CD4-positive, alpha-beta T cell (primary cell): ENCODE measurements at regions not wholly inside any gene's neighbourhood (a gene's known extent, or its start where the extent isn't known, plus 50 kb on each side); places are given as distances from the start of the nearest gene placed in this dataset.

Source experiments
- ATAC-seq: fragments of 200-7000 bp; cut with Tn5 transposase; one replicate; pipeline ENCODE4 v1.10.0; 2022; ENCODE audit warnings: mild to moderate bottlenecking; ENCODE audit not compliant: poor library complexity
- CTCF ChIA-PET: fragments of 350-600 bp; sonication (Branson Sonifier 250); formaldehyde crosslinking; loops from one replicate; lab custom pipeline; 2021; ENCODE audit warnings: antibody characterized with exemption, inconsistent platforms; lab: Charles Lee
- POLR2A ChIA-PET: fragments of 350-600 bp; sonication (Branson Sonifier 250); formaldehyde crosslinking; loops from one replicate; lab custom pipeline; 2021; ENCODE audit warnings: antibody characterized with exemption, inconsistent platforms; lab: Charles Lee
- DNase-seq, 14 experiments: peaks; one replicate each; pipeline ENCODE4 v3.0.0-alpha.2; 2013 to 2020; ENCODE audit warnings: mixed read lengths in 2 of 14
- H3K27ac ChIP-seq, 2 donors: one replicate each; pipeline versions ENCODE4 v1.5.1 to v1.7.0; 2013; ENCODE audit warnings: low read length in 2 of 2, low read depth in 1 of 2, mild to moderate bottlenecking in 1 of 2
- H3K27me3 ChIP-seq, 2 experiments: 1 replicate in 1 of 2; 2 replicates in 1 of 2; pipeline versions ENCODE4 v1.6.1 to v1.7.0; 2013; ENCODE audit warnings: low read length in 2 of 2, control low read depth in 1 of 2, mild to moderate bottlenecking in 1 of 2, moderate library complexity in 1 of 2; ENCODE audit not compliant: insufficient read depth in 2 of 2, control insufficient read depth in 1 of 2
- H3K36me3 ChIP-seq: one replicate; pipeline ENCODE4 v1.6.1; 2013; ENCODE audit warnings: low read length, control low read depth; ENCODE audit not compliant: insufficient read depth
- H3K4me1 ChIP-seq: one replicate; pipeline ENCODE4 v1.6.1; 2013; ENCODE audit warnings: low read length, control low read depth; ENCODE audit not compliant: insufficient read depth
- H3K4me3 ChIP-seq: one replicate; pipeline ENCODE4 v1.5.1; 2013; ENCODE audit warnings: mild to moderate bottlenecking, low read length, moderate library complexity
- H3K9me3 ChIP-seq, 2 experiments: 1 replicate in 1 of 2; 2 replicates in 1 of 2; pipeline versions ENCODE4 v1.6.1 to v1.7.0; 2013; ENCODE audit warnings: low read length in 2 of 2, mild to moderate bottlenecking in 2 of 2, control low read depth in 1 of 2, moderate library complexity in 1 of 2; ENCODE audit not compliant: control insufficient read depth in 1 of 2, insufficient read depth in 1 of 2
- H3K27ac Mint-ChIP-seq: one replicate; pipeline ENCODE4 v1.8.0; 2020; ENCODE audit warnings: mixed read lengths
- H3K27me3 Mint-ChIP-seq: one replicate; pipeline ENCODE4 v1.8.0; 2021; ENCODE audit warnings: mixed read lengths
- H3K36me3 Mint-ChIP-seq: one replicate; pipeline ENCODE4 v1.8.0; 2021; ENCODE audit warnings: low read depth, mixed read lengths
- H3K4me1 Mint-ChIP-seq: one replicate; pipeline ENCODE4 v1.8.0; 2021; ENCODE audit warnings: low read depth, mixed read lengths
- H3K4me3 Mint-ChIP-seq: one replicate; pipeline ENCODE4 v1.8.0; 2020; ENCODE audit warnings: mild to moderate bottlenecking, mixed read lengths
- H3K9me3 Mint-ChIP-seq: one replicate; pipeline ENCODE4 v1.8.0; 2020; ENCODE audit warnings: mixed read lengths
- CTCF ChIP-seq: fragments of 200-600 bp; IDR thresholded peaks from one replicate; pipeline ENCODE4 v1.8.0; 2022; ENCODE audit warnings: antibody characterized with exemption, mild to moderate bottlenecking
- intact Hi-C, 2 experiments: fragments of 100-400 bp; cut with DNase I in 1 of 2; cut with micrococcal nuclease in 1 of 2; formaldehyde crosslinking; loops; one replicate each; pipeline versions ENCODE4 v1.15.1 to v1.9.0; 2023 to 2025; cut with DNase I, micrococcal nuclease

- no peaks in the 10 kb centered on the region for H3K4me1 ChIP-seq
- TF ChIP-seq CTCF = no peak
- no peaks in the 10 kb centered on the region for H3K27me3 ChIP-seq
- no peak for DNase-seq
- no peak overlapping the region for H3K27ac Mint-ChIP-seq
- H3K27ac ChIP-seq = no peak overlapping the region
- H3K27me3 Mint-ChIP-seq = no peaks in the 10 kb centered on the region
- intact Hi-C loops = no loop called here
- peaks cover 5 to 6% of the 10 kb centered on the region in 2 experiments for H3K9me3 ChIP-seq
- H3K36me3 ChIP-seq = no peaks in the 10 kb centered on the region
- CTCF ChIA-PET = no interaction called here
- H3K4me3 Mint-ChIP-seq = no peak overlapping the region
- ATAC-seq = no peak
- POLR2A ChIA-PET = no interaction called here
- no peaks in the 10 kb centered on the region for H3K4me1 Mint-ChIP-seq
- no peak overlapping the region for H3K4me3 ChIP-seq
- no peaks in the 10 kb centered on the region for H3K36me3 Mint-ChIP-seq
- peaks cover 9% of the 10 kb centered on the region for H3K9me3 Mint-ChIP-seq
These were observed 385.8 kb downstream of the ETV1 start for GRCh38 chr7:13603661-13604060.

- Mint-ChIP-seq H3K27me3 (no peaks in the 10 kb centered on the region), H3K36me3 (no peaks in the 10 kb centered on the region), H3K4me1 (no peaks in the 10 kb centered on the region), H3K9me3 (peaks cover 9% of the 10 kb centered on the region), H3K27ac (no peak overlapping the region), H3K4me3 (no peak overlapping the region)
- Histone ChIP-seq H3K27me3 (no peaks in the 10 kb centered on the region), H3K4me3 (no peak overlapping the region), H3K9me3 (peaks cover 5 to 6% of the 10 kb centered on the region in 2 experiments), H3K4me1 (no peaks in the 10 kb centered on the region), H3K27ac (no peak overlapping the region), H3K36me3 (no peaks in the 10 kb centered on the region)
- no peak for DNase-seq
- ChIA-PET POLR2A (no interaction called here), CTCF (no interaction called here)
- no peak for ATAC-seq
- no peak for TF ChIP-seq CTCF
- intact Hi-C loops = no loop called here
These were observed 385.3 kb downstream of the ETV1 start for GRCh38 chr7:13604178-13604577.

GRCh38 chr7:13610372-13610771, 379.1 kb downstream of the ETV1 start:
- Histone ChIP-seq H3K27ac (no peak overlapping the region), H3K4me1 (no peaks in the 10 kb centered on the region), H3K9me3 (peaks cover 5 to 13% of the 10 kb centered on the region in 2 experiments), H3K36me3 (no peaks in the 10 kb centered on the region), H3K4me3 (no peak overlapping the region), H3K27me3 (no peaks in the 10 kb centered on the region)
- ATAC-seq (no peak), DNase-seq (no peak)
- Mint-ChIP-seq H3K27me3 (no peaks in the 10 kb centered on the region), H3K27ac (no peak overlapping the region), H3K4me3 (no peak overlapping the region), H3K9me3 (peaks cover 10% of the 10 kb centered on the region), H3K36me3 (no peaks in the 10 kb centered on the region), H3K4me1 (no peaks in the 10 kb centered on the region)
- ChIA-PET CTCF (no interaction called here), POLR2A (no interaction called here)
- intact Hi-C loops = no loop called here
- no peak for TF ChIP-seq CTCF
